ENCODE measurements at regions not wholly inside any gene's neighbourhood (a gene's known extent, or its start where the extent isn't known, plus 50 kb on each side); places are given as distances from the start of the nearest gene placed in this dataset.
"Not testable (repeated sequence)": the region's sequence is repeated elsewhere in the genome, so short reads cannot be mapped to it uniquely, and the experiment has no call there.

GRCh38 chr5:29462241-29462640 lies 1731.2 kb upstream of the CDH6 start:
- no peak overlapping the region for H2BK12ac ChIP-seq (ENCODE audit: low read length in 2 of 2)
- H3K4ac ChIP-seq (ENCODE audit: low read depth in 1 of 2, low read length in 2 of 2): no peak overlapping the region
- H4K91ac ChIP-seq (ENCODE audit: low read length): no peak overlapping the region
- H3K27ac ChIP-seq (ENCODE audit: low read length, poor library complexity, severe bottlenecking): no peak overlapping the region
- no peak overlapping the region for H3K14ac ChIP-seq (ENCODE audit: low read length in 2 of 2)
- H3K36me3 ChIP-seq (ENCODE audit: control insufficient read depth in 1 of 2, insufficient read depth in 2 of 2, low read depth in 1 of 2, low read length in 2 of 2): no peaks in the 10 kb centered on the region
- no peak overlapping the region for H4K8ac ChIP-seq (ENCODE audit: low read length)
- no peak overlapping the region for H3K23ac ChIP-seq (ENCODE audit: low read length in 2 of 2)
- no peak overlapping the region for H3K4me2 ChIP-seq (ENCODE audit: low read length, poor library complexity, severe bottlenecking)
- peaks cover 9% of the 10 kb centered on the region for H3K9me3 ChIP-seq (ENCODE audit: control insufficient read depth, low read length)
- no peak overlapping the region for H2BK5ac ChIP-seq (ENCODE audit: low read depth, low read length, poor library complexity, severe bottlenecking)
- 93% methylated on average over 4 of the region's 5 CpGs for WGBS
- no peaks in the 10 kb centered on the region for H3K79me1 ChIP-seq (replicated peaks; ENCODE audit: low read length, poor library complexity, severe bottlenecking)
- H2AFZ ChIP-seq (ENCODE audit: low read depth, low read length): no peak overlapping the region
- no peak overlapping the region for H2BK120ac ChIP-seq (ENCODE audit: low read depth, low read length)
- H2AK5ac ChIP-seq (ENCODE audit: low read length, severe bottlenecking): no peak overlapping the region
- DNase-seq: no peak
- H3K4me1 ChIP-seq (ENCODE audit: control insufficient read depth, insufficient read depth, low read depth, low read length): no peaks in the 10 kb centered on the region
- no peak overlapping the region for H3K4me3 ChIP-seq (ENCODE audit: insufficient read depth in 1 of 2, low read depth in 1 of 2, low read length in 2 of 2)
- no peak overlapping the region for H3K9ac ChIP-seq (ENCODE audit: low read length)
- H3K27me3 ChIP-seq (ENCODE audit: control insufficient read depth in 1 of 2, insufficient read depth in 1 of 2, low read length in 2 of 2): no peaks in the 10 kb centered on the region
- no peak overlapping the region for H2BK15ac ChIP-seq (ENCODE audit: low read depth, poor library complexity, severe bottlenecking)
- no peak overlapping the region for H3K18ac ChIP-seq (ENCODE audit: low read depth in 1 of 2, low read length in 2 of 2)

- Histone ChIP-seq H2BK12ac (ENCODE audit: low read length in 2 of 2) (no peak overlapping the region), H2BK15ac (ENCODE audit: low read depth, poor library complexity, severe bottlenecking) (no peak overlapping the region), H3K9me3 (ENCODE audit: control insufficient read depth, low read length) (peaks cover 3% of the 10 kb centered on the region), H2AFZ (ENCODE audit: low read depth, low read length) (no peak overlapping the region), H3K4me3 (ENCODE audit: insufficient read depth in 1 of 2, low read depth in 1 of 2, low read length in 2 of 2) (no peak overlapping the region), H3K36me3 (ENCODE audit: control insufficient read depth in 1 of 2, insufficient read depth in 2 of 2, low read depth in 1 of 2, low read length in 2 of 2) (no peaks in the 10 kb centered on the region), H4K91ac (ENCODE audit: low read length) (no peak overlapping the region), H3K9ac (ENCODE audit: low read length) (no peak overlapping the region), H3K4me2 (ENCODE audit: low read length, poor library complexity, severe bottlenecking) (no peak overlapping the region), H2BK120ac (ENCODE audit: low read depth, low read length) (no peak overlapping the region), H3K4me1 (ENCODE audit: control insufficient read depth, insufficient read depth, low read depth, low read length) (no peaks in the 10 kb centered on the region), H3K79me1 (replicated peaks; ENCODE audit: low read length, poor library complexity, severe bottlenecking) (no peaks in the 10 kb centered on the region), H3K18ac (ENCODE audit: low read depth in 1 of 2, low read length in 2 of 2) (no peak overlapping the region), H3K27me3 (ENCODE audit: control insufficient read depth in 1 of 2, insufficient read depth in 1 of 2, low read length in 2 of 2) (no peaks in the 10 kb centered on the region), H3K27ac (ENCODE audit: low read length, poor library complexity, severe bottlenecking) (no peak overlapping the region), H3K4ac (ENCODE audit: low read depth in 1 of 2, low read length in 2 of 2) (no peak overlapping the region), H3K14ac (ENCODE audit: low read length in 2 of 2) (no peak overlapping the region), H2BK5ac (ENCODE audit: low read depth, low read length, poor library complexity, severe bottlenecking) (no peak overlapping the region), H2AK5ac (ENCODE audit: low read length, severe bottlenecking) (no peak overlapping the region), H4K8ac (ENCODE audit: low read length) (no peak overlapping the region), H3K23ac (ENCODE audit: low read length in 2 of 2) (no peak overlapping the region)
- 83% methylated on average over 3 of the region's 4 CpGs for WGBS
- no peak for DNase-seq
Measured at GRCh38 chr5:29460971-29461559, 1732.4 kb upstream of the CDH6 start.

DNA sequence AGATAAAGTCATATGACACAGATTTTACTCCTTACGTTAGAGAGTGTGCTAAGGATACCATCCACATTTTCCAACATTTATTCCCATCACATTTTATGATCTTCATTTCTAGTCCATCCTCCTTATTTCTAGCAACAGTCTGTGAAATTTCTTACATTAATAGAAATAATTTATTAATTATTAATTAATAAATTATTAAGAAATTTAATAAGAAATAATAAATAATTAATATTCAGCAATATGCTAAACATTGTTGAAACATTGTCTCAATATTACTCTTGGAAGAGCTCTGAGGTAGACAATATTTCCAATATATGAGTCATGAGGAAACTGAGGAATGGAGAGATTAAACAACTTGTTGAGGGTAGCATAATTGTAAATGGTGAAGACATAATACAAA lies 1742.5 kb upstream of the CDH6 start:
- not testable (repeated sequence) for H4K8ac ChIP-seq (ENCODE audit: low read length); H3K79me1 ChIP-seq (replicated peaks; ENCODE audit: low read length, poor library complexity, severe bottlenecking); H3K9ac ChIP-seq (ENCODE audit: low read length); H3K9me3 ChIP-seq (ENCODE audit: control insufficient read depth, low read length); H3K18ac ChIP-seq (ENCODE audit: low read depth in 1 of 2, low read length in 2 of 2); H2BK5ac ChIP-seq (ENCODE audit: low read depth, low read length, poor library complexity, severe bottlenecking); H3K36me3 ChIP-seq (ENCODE audit: control insufficient read depth in 1 of 2, insufficient read depth in 2 of 2, low read depth in 1 of 2, low read length in 2 of 2); H4K91ac ChIP-seq (ENCODE audit: low read length); H2AK5ac ChIP-seq (ENCODE audit: low read length, severe bottlenecking); H2BK12ac ChIP-seq (ENCODE audit: low read length in 2 of 2); H2BK120ac ChIP-seq (ENCODE audit: low read depth, low read length); H3K27me3 ChIP-seq (ENCODE audit: control insufficient read depth in 1 of 2, insufficient read depth in 1 of 2, low read length in 2 of 2); H3K4me3 ChIP-seq (ENCODE audit: insufficient read depth in 1 of 2, low read depth in 1 of 2, low read length in 2 of 2); H3K14ac ChIP-seq (ENCODE audit: low read length in 2 of 2); H3K27ac ChIP-seq (ENCODE audit: low read length, poor library complexity, severe bottlenecking); H2BK15ac ChIP-seq (ENCODE audit: low read depth, poor library complexity, severe bottlenecking); H2AFZ ChIP-seq (ENCODE audit: low read depth, low read length); H3K4ac ChIP-seq (ENCODE audit: low read depth in 1 of 2, low read length in 2 of 2); H3K4me1 ChIP-seq (ENCODE audit: control insufficient read depth, insufficient read depth, low read depth, low read length); DNase-seq; H3K23ac ChIP-seq (ENCODE audit: low read length in 2 of 2); H3K4me2 ChIP-seq (ENCODE audit: low read length, poor library complexity, severe bottlenecking)
- WGBS: no CpG with 5 or more reads among the region's 1 CpG

- no peaks in the 10 kb centered on the region for H3K79me1 ChIP-seq (replicated peaks; ENCODE audit: low read length, poor library complexity, severe bottlenecking)
- H3K4me1 ChIP-seq (ENCODE audit: control insufficient read depth, insufficient read depth, low read depth, low read length): no peaks in the 10 kb centered on the region
- no peaks in the 10 kb centered on the region for H3K36me3 ChIP-seq (ENCODE audit: control insufficient read depth in 1 of 2, insufficient read depth in 2 of 2, low read depth in 1 of 2, low read length in 2 of 2)
- H3K4me2 ChIP-seq (ENCODE audit: low read length, poor library complexity, severe bottlenecking): no peak overlapping the region
- H2AFZ ChIP-seq (ENCODE audit: low read depth, low read length): no peak overlapping the region
- DNase-seq: no peak
- H3K9me3 ChIP-seq (ENCODE audit: control insufficient read depth, low read length): peaks cover 19% of the 10 kb centered on the region
- no peak overlapping the region for H3K18ac ChIP-seq (ENCODE audit: low read depth in 1 of 2, low read length in 2 of 2)
- H2BK120ac ChIP-seq (ENCODE audit: low read depth, low read length): no peak overlapping the region
- H2AK5ac ChIP-seq (ENCODE audit: low read length, severe bottlenecking): no peak overlapping the region
- no peak overlapping the region for H2BK5ac ChIP-seq (ENCODE audit: low read depth, low read length, poor library complexity, severe bottlenecking)
- no peaks in the 10 kb centered on the region for H3K27me3 ChIP-seq (ENCODE audit: control insufficient read depth in 1 of 2, insufficient read depth in 1 of 2, low read length in 2 of 2)
- no peak overlapping the region for H3K9ac ChIP-seq (ENCODE audit: low read length)
- H2BK15ac ChIP-seq (ENCODE audit: low read depth, poor library complexity, severe bottlenecking): no peak overlapping the region
- H2BK12ac ChIP-seq (ENCODE audit: low read length in 2 of 2): no peak overlapping the region
- no peak overlapping the region for H3K14ac ChIP-seq (ENCODE audit: low read length in 2 of 2)
- H4K8ac ChIP-seq (ENCODE audit: low read length): no peak overlapping the region
- no peak overlapping the region for H3K27ac ChIP-seq (ENCODE audit: low read length, poor library complexity, severe bottlenecking)
- no peak overlapping the region for H3K4me3 ChIP-seq (ENCODE audit: insufficient read depth in 1 of 2, low read depth in 1 of 2, low read length in 2 of 2)
- H3K4ac ChIP-seq (ENCODE audit: low read depth in 1 of 2, low read length in 2 of 2): no peak overlapping the region
- no peak overlapping the region for H3K23ac ChIP-seq (ENCODE audit: low read length in 2 of 2)
- no peak overlapping the region for H4K91ac ChIP-seq (ENCODE audit: low read length)
Measured at GRCh38 chr5:29414681-29415080, 1778.8 kb upstream of the CDH6 start.
